HuH-7.5 (cell line): ENCODE measurements at regions not wholly inside any gene's neighbourhood (a gene's known extent, or its start where the extent isn't known, plus 50 kb on each side); places are given as distances from the start of the nearest gene placed in this dataset.
"Not testable (repeated sequence)": the region's sequence is repeated elsewhere in the genome, so short reads cannot be mapped to it uniquely, and the experiment has no call there.

ENCODE experiments used
- DNase-seq: peaks from one replicate; pipeline ENCODE4 v3.0.0; 2011; ENCODE audit warnings: low spot score

DNA sequence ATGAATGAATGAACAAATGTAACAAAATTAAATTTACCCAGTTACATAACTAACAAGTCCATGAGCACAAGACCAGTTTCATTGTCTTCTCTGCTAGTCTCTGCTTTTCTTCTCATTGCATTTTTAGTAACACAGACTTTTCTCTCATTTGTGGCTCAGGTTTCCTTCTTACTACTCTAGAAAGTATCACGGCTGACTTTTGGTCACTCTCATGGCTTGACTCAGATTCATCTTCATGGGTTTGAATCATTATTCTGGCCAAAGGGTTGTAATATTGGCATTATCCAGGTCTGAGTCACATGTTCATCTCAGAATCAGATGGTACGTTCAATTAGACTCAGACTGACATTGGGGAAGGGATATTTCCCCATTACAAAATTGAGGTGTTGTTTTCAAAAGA lies 121.5 kb upstream of the SATB1 start:
- no peak for DNase-seq

DNA sequence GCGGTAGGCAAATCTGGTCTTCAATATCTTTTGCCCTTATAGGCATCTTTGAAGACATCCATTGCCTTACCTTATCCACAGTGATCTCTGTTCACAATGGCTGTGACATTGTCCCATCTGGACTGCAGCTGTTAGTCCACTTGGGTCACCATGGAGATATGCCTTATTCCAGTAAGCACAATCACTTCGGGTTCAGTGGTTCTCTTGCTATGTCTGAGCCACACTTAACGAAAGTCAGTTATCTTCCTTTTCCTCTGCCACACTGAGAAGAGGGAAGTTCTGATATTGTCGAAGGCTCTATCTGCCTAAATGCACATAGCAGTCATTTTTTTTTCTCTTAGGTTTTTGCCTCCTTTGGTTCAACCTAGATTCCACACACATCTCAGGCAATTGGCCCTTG lies 119.0 kb upstream of the SATB1 start:
- DNase-seq, result no peak

DNA sequence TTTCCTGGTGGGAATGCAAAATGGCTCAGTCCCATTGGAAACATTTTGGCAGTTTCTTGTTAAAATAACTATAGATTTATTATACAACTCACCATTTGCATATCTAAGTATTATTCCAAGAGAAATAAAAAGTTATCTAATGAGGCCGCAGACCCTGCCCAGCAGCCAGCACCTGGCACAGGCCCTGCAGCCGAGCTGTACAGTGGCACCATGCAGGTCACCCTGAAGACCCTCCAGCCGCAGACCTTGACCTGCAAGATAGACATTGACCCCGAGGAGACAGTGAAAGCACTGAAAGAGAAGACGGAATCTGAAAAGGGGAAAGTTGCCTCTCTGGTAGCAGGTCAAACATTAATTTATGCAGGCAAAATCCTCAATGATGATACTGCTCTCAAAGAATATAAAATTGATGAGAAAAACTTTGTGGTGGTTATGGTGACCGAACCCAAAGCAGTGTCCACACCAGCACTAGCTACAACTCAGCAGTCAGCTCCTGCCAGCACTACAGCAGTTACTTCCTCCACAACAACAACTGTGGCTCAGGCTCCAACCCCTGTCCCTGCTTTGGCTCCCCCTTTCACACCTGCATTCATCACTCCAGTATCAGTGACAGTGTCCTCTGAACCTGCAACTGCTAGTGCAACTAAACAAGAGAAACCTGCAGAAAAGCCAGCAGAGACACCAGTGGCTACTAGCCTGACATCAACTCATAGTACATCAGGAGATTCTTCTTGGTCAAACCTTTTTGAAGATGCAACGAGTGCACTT lies 113.5 kb upstream of the SATB1 start:
- no peak for DNase-seq

DNA sequence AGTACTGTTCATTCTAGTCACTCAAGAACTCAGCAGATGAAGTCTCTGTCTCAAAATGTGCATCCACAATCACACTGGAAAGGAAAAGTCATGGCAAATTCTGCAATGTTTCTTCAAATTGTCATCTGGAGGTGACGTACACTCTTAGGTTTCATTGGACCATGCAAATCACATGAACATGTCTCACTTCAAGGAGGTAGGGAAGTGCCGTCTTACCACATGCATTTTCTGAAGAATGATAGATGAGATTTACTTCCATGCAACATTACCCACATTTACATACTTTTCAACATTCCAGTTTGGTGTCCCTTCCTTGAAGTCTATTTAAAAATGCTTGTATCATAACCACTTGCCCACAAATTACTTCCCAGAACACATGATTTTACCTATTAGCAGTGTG lies 107.9 kb upstream of the SATB1 start:
- no peak for DNase-seq

DNA sequence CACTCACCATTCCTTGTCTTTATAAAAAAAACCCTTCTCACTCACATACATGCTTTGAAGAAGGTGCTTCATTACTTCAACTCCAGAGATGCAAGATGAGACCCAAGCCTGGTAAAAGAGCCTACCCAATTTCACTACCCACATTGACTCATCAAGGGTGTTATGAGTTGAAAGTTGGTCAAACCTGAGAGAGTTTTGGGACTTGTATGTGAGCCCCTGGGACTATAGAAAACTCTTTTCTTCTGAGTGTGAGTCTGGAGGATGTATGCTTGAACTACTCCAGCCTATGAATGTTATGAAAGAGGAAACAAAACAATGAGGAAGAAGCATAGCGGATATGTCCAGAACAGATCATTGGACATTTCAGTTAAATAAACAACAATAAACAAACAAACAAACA lies 106.5 kb upstream of the SATB1 start:
- no peak for DNase-seq

DNA sequence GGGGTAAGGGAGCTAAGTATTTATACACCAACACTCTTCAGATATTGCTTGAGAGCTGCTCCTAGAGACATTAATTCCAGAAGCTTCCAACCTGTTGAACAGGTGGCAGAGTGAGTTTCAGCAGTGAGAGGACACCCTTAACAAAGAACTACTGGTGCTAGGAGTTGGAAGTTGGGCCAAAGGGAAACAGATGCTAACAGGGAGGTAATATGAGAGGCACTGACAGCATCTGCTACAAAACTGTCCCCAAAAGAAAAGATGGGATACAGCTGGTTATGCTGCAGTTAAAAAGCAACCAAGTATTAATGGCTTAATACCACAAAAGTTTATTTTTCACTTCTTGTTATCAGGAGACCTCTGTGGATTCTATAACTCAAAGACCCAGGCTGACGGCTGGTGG lies 104.5 kb upstream of the SATB1 start:
- DNase-seq, result no peak

DNA sequence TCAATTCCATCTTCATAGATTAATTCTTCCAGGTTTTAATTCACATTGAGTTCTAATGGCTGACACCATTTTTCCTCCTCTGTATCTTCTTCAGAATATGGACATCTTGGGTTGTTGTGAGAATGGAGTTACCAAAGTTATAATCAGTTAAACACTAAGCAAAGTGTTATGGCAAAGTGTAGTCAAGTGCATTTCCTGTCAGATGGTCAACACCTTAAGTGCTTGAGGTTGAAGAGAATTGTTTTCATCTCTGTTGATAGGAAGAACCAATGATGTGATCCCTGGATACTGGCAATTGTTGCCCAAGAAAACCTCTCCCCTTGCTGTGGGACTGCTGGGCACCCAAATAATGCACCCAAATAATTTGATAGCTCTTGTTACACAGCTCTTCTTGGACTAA lies 102.6 kb upstream of the SATB1 start:
- no peak for DNase-seq

DNA sequence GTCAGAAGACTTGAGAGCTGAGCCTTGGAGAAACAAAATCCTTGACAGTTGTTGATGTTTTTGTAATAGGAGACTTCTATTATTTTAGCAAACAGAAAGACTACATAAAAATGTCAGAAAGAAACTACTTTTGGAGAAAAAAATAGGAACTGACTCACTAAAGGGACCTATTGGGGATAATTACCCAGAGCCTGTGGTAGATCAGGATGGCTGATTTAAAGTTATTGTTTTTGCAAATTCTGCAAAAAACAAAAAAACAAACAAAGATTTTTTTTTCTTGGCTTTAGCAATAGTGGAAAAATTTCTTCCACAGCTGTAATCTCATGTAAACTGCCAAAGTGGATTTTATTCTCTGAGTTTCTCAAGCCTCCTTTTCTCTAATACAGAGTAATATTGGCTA lies 101.5 kb upstream of the SATB1 start:
- DNase-seq, result no peak

DNA sequence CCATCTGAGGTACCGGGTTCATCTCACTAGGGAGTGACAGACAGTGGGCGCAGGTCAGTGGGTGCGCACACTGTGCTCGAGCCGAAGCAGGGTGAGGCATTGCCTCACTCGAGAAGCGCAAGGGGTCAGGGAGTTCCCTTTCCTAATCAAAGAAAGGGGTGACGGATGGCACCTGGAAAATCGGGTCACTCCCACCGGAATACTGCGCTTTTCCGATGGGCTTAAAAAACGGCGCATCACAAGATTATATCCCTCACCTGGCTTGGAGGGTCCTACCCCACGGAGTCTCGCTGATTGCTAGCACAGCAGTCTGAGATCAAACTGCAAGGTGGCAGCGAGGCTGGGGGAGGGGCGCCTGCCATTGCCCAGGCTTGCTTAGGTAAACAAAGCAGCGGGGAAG lies 91.0 kb upstream of the SATB1 start:
- not testable (repeated sequence) for DNase-seq

DNA sequence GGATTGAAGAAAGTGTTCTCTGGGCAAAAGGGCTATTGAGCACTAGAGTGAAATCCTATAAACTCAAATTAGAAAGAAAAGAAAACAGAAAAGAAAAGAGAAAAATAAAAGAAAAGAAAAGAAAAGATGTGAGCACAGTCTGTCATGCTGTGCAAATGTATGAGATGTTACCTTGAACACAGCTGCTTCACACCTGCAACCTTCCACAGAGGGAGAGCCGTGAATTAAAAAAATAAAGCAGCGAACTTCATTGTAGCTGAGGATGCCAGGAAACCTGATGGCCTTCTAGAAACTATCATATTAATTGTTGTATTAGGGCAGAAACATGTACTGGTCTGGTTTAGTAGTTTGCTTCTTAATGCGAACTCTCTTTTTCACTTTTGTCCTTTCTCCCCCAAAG lies 88.0 kb upstream of the SATB1 start:
- DNase-seq, result no peak

DNA sequence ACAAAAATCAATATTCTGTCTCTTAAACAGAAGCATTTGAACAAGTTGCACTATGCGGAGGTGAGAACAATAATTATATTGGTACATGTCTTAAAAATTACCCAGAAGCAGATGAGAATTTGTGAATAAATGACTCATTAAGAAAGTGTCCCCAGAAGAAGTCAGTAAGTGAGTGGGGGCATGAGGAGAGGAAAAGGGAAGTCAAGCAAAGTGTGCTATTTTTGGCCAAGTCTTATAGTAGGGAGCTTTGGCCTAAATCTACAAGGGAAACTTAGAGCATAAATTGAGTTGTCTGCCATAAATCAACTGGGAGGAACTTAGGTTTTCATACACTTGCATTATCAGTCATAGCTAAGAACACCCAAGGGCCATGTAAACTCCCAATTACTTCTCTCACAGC lies 86.9 kb upstream of the SATB1 start:
- no peak for DNase-seq

DNA sequence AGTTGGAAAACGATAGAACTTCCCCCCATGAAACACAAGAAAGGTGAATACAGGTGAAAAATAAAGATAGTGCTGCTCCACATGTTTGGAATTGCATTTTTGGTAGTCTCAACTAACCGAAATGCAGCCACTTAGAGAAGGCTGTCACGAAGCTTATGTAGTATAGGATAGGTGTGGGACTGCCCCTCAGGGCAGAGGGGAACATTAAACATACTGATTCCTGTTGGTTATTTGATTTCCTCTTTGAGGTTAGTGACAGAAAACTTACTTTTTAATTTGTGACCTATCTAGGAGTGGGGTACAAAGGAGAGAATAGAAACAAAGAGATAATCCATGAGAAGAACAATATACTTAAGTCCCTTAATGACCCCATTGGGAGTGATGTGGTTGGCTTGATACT lies 85.8 kb upstream of the SATB1 start:
- DNase-seq, result no peak

DNA sequence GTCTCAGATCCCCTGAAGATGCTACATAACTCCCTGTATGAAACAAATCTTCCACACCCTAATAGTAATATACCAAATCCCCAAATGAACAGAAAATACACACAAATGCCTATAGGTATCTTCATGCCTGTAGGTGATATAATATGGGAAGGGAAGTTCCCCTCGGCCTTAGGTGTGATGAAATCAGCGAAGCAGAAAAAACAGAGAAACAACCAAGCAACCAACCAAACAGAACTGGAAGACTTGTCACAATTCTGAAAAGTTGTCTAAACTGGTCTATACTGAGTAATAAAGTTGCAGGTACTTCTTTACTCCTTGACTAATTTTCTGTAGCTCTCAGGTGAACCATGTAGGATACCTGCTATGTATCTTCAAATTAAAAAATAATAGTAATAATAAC lies 82.2 kb upstream of the SATB1 start:
- DNase-seq, result no peak

DNA sequence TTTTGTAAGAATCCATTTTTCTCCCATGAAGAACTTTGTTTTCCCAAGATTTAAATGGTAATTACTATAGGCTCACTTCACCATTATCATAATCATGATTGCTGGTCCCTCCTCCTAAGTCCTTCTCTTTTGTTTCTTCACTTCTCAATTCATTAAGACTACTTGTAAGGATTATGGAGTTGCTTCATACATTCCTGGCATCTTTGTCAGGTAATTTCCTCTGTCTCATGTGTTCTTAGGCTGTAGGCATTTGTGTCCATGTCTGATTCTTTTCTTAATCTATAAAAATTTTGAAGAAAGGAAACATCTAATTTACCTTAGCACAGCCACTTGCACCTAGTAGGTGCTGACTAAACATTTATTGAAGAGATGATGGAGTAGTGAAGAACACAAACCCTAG lies 79.9 kb upstream of the SATB1 start:
- no peak for DNase-seq

DNA sequence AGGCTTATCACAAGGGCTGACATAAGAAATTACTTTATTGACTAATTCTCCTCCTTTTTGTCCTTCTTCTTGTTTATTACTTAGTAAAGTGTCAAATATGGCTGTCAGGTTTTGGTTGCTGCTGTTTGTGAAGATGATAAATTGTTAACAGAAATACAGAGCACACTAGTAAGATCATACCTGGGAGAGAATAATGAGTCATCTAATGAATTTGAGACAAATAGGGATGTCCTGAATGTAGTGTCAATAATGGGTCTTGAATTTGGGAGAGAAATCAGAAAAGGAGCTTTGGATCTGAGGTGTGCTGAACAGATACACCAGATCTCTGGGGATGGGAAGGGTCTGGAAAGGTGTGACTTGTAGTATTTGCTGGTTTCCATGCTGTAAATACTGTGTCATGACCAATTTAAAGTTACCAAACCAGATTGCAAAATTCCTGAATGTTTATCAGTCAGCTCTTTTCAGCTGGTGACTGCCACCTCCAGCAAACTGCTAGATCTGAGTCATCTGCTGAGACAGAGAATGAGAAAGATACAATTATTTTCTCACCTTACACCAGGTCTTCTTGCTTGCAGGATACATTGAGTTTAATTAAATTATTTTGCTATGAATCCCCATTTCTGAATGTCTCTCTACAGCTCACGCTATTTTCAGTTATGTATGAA lies 76.7 kb upstream of the SATB1 start:
- DNase-seq, result no peak

DNA sequence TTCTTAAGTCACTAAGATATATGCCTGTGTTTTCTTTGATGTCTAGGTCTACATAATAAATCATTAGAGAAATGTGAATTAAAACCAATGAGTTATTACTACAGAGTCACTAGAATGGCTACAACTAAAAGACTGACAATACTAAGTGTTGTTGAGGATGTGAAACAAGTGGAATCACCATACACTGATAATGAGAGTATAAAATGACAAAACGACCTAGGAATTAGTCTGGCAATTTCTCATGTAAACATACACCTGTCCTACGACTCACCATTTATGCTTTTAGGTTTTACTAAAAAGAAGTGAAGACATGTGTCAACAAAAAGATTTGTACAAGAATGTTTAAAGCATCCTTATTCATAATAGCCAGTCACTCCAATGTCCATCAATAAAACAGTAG lies 75.2 kb upstream of the SATB1 start:
- no peak for DNase-seq

DNA sequence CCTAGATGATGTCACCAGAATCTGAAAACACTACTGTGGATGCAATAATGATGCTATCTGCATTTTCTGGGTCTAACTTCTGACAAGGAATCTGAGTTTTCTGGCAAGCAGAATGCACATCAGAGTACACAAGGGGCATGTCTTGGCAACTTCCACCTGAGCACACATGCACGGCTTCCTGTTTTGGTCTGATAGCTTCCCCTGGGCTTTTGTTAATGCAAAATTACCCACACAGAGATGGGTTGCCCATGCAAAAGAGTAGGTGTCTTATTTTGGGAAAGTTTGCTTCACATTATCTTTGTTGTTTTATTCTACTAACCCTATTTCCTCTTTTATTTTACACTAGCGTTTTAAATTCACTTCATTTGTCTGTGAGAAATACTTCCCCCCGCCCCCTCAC lies 74.2 kb upstream of the SATB1 start:
- DNase-seq, result no peak

DNA sequence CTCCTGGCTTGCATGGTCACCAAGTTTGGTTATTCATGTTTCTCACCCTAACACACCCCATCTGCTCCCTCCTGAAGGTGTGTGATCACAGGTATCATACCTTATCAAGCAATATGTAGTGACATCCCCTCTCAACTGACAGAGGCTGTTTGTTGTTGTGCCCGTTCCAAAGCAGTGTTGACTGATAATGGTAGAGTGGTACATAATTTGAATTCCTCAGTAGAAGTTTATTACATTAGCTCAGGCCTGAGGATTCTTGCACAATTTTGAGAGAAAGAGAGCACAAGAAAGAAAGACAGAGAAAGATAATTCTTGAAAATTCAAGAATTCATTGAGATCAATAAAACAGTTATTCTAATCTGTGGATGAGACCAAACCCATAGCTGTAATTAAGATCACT lies 69.1 kb upstream of the SATB1 start:
- no peak for DNase-seq

DNA sequence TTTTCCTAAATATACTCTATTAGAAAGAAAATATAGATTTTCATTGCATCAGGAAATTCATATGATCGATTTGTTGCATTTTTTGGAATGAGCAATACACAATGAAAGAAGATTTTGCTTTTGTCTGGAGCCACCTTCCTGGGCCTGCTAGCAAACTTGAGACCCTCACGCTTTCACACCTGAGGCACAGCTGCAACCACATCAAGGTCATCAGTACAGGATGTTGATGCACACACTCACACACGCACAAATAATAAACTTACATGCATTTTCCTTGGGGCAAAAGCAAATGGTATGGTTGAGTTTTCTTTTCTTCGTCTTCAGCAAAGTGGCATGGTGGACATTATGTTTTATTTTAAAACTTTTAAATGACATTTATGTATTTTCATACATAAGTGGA lies 64.8 kb upstream of the SATB1 start:
- DNase-seq, result no peak

DNA sequence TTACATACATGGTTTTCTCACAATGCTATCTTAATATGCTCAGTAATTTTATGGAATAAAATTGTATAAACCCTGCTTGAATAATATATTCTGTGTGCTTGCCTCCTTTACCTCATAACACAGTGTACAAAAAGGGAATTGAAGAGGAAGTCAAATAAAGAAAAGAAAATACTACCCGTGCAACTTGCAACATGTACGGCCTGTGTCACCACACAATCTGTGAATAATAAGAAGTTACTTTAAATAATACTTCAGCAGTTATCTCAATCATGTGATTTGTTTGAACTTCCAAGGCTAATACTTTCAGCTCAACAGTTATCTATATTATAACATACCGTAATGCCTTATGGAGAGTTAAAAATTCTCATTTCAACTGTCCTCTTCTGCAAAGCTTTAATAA lies 58.1 kb upstream of the SATB1 start:
- no peak for DNase-seq

DNA sequence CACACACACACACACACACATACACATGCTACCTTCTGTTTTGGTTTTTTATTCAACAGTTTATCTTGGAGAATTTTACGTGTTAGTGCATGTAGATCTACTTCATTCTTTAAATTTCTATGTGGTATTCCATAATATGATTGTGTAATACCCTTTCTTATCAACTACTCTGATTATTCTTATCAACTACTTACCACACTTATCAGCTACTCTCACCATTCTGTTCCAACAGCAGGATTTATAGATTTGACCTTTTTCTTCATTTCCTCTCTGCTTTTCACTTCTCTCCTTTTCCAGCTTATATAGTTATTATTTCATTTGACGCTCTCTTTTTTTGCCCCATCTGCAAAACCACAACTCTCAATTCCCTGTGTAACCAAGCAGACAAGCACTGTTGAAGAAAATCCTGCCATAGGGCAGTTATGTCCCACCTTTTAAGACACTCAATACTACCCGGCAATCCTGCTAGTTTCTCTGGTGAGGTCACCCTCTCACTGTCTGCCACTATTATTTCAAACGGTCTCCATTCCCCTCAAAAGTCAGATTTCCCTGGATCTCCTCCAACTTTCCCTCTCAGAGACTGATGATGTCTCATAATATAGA lies 56.9 kb upstream of the SATB1 start:
- no peak for DNase-seq

DNA sequence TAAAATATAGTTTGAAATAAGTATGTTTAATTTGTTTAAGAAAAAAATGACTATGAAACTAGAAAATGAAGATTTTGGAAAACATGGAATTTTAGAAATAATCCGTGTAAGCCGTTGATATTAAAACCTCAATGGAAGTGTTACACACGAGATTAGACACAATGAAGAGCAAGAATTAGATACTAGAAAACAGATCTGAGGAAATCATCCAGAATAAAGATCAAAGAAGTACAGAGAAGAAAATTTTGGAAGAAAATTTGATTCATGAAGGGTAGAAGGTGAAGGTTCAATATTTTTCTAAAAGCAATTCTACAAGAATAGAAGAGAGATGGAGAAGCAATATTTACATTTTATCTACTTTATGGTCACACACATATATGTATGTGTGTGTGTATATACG lies 52.5 kb upstream of the SATB1 start:
- no peak for DNase-seq
